HG02970 (cell line): ENCODE measurements at regions not wholly inside any gene's neighbourhood (a gene's known extent, or its start where the extent isn't known, plus 50 kb on each side); places are given as distances from the start of the nearest gene placed in this dataset.
"Not testable (repeated sequence)": the region's sequence is repeated elsewhere in the genome, so short reads cannot be mapped to it uniquely, and the experiment has no call there.

ENCODE experiments used
- ATAC-seq: cut with Tn5 transposase; IDR thresholded peaks from one replicate; pipeline ENCODE4 v1.9.1; 2021; ENCODE audit warnings: mild to moderate bottlenecking, moderate library complexity, moderate number of reproducible peaks; ENCODE audit not compliant: unreplicated experiment, low FRiP score

GRCh38 chrX:39418254-39418704, 617.0 kb downstream of the MID1IP1 start:
- no peak for ATAC-seq

GRCh38 chrX:39418731-39419638, 617.7 kb downstream of the MID1IP1 start:
- no peak for ATAC-seq

- ATAC-seq: no peak
Measured at GRCh38 chrX:39421006-39421405, 619.7 kb downstream of the MID1IP1 start.

GRCh38 chrX:39425124-39425806, 624.0 kb downstream of the MID1IP1 start:
- ATAC-seq: no peak

GRCh38 chrX:39426101-39426500, 624.8 kb downstream of the MID1IP1 start:
- ATAC-seq: no peak

- no peak for ATAC-seq
Measured at GRCh38 chrX:39427492-39427891, 626.2 kb downstream of the MID1IP1 start.

GRCh38 chrX:39427906-39428305, 626.6 kb downstream of the MID1IP1 start:
- ATAC-seq: no peak

GRCh38 chrX:39430551-39430950, 629.3 kb downstream of the MID1IP1 start:
- ATAC-seq: no peak

GRCh38 chrX:39431893-39432292, 630.6 kb downstream of the MID1IP1 start:
- no peak for ATAC-seq

- not testable (repeated sequence) for ATAC-seq
Measured at GRCh38 chrX:39434671-39435070, 633.4 kb downstream of the MID1IP1 start.

- not testable (repeated sequence) for ATAC-seq
Measured at GRCh38 chrX:39436538-39436937, 635.3 kb downstream of the MID1IP1 start.

- ATAC-seq: no peak
Measured at GRCh38 chrX:39437670-39438441, 636.6 kb downstream of the MID1IP1 start.

GRCh38 chrX:39438603-39439602, 637.6 kb downstream of the MID1IP1 start:
- no peak for ATAC-seq

- ATAC-seq: no peak
Measured at GRCh38 chrX:39439906-39440798, 638.9 kb downstream of the MID1IP1 start.

GRCh38 chrX:39440799-39441284, 639.6 kb downstream of the MID1IP1 start:
- ATAC-seq: no peak

- ATAC-seq: no peak
Measured at GRCh38 chrX:39442332-39442731, 641.1 kb downstream of the MID1IP1 start.

- no peak for ATAC-seq
Measured at GRCh38 chrX:39443240-39443639, 642.0 kb downstream of the MID1IP1 start.

- no peak for ATAC-seq
Measured at GRCh38 chrX:39445336-39445735, 644.1 kb downstream of the MID1IP1 start.
